NOMO-1 treated with dmso at 0.1 percent for 144 hours (cell line): ENCODE measurements at regions not wholly inside any gene's neighbourhood (a gene's known extent, or its start where the extent isn't known, plus 50 kb on each side); places are given as distances from the start of the nearest gene placed in this dataset.

Source experiments
- DNase-seq: peaks from one replicate; lab custom pipeline; 2025; ENCODE audit not compliant: unreplicated experiment; lab: John Stamatoyannopoulos, UW

- no peak for DNase-seq
Observed at GRCh38 chr13:34001389-34001788, 183.4 kb downstream of the RFC3 start.

- no peak for DNase-seq
Observed at GRCh38 chr13:34002141-34002540, 184.2 kb downstream of the RFC3 start.

GRCh38 chr13:34002924-34003323 is 185.0 kb downstream of the RFC3 start:
- DNase-seq: no peak

GRCh38 chr13:34003656-34004055 is 185.7 kb downstream of the RFC3 start:
- DNase-seq: no peak

- no peak for DNase-seq
Observed at GRCh38 chr13:34004676-34005075, 186.7 kb downstream of the RFC3 start.

GRCh38 chr13:34006011-34006410 is 188.1 kb downstream of the RFC3 start:
- DNase-seq: no peak

GRCh38 chr13:34011552-34012085 is 193.7 kb downstream of the RFC3 start:
- no peak for DNase-seq

- DNase-seq: no peak
Observed at GRCh38 chr13:34012382-34012781, 194.4 kb downstream of the RFC3 start.

GRCh38 chr13:34013061-34013460 is 195.1 kb downstream of the RFC3 start:
- no peak for DNase-seq

- DNase-seq: no peak
Observed at GRCh38 chr13:34017231-34017630, 199.3 kb downstream of the RFC3 start.

- DNase-seq: no peak
Observed at GRCh38 chr13:34019870-34020269, 201.9 kb downstream of the RFC3 start.

GRCh38 chr13:34020388-34020787 is 202.4 kb downstream of the RFC3 start:
- no peak for DNase-seq

GRCh38 chr13:34021619-34022018 is 203.7 kb downstream of the RFC3 start:
- DNase-seq: no peak

- no peak for DNase-seq
Observed at GRCh38 chr13:34025746-34026145, 207.8 kb downstream of the RFC3 start.

GRCh38 chr13:34026308-34026707 is 208.4 kb downstream of the RFC3 start:
- no peak for DNase-seq

GRCh38 chr13:34028496-34029442 is 210.8 kb downstream of the RFC3 start:
- DNase-seq: no peak

- no peak for DNase-seq
Observed at GRCh38 chr13:34030782-34031181, 212.8 kb downstream of the RFC3 start.

- no peak for DNase-seq
Observed at GRCh38 chr13:34031610-34032009, 213.7 kb downstream of the RFC3 start.

GRCh38 chr13:34034411-34034810 is 216.5 kb downstream of the RFC3 start:
- no peak for DNase-seq

GRCh38 chr13:34035178-34035577 is 217.2 kb downstream of the RFC3 start:
- no peak for DNase-seq

- DNase-seq: no peak
Observed at GRCh38 chr13:34035676-34036325, 217.9 kb downstream of the RFC3 start.
